Superior temporal gyrus (tissue), 1 donor: ENCODE measurements at regions not wholly inside any gene's neighbourhood (a gene's known extent, or its start where the extent isn't known, plus 50 kb on each side); places are given as distances from the start of the nearest gene placed in this dataset.

Source experiments
- DNase-seq: peaks from one replicate; pipeline ENCODE4 v3.0.0-alpha.2; 2016; ENCODE audit errors: extremely low spot score

- DNase-seq = no peak
Measured at GRCh38 chr10:105549731-105550130, 908.6 kb downstream of the SORCS3 start.

GRCh38 chr10:105545101-105545500 is 904.0 kb downstream of the SORCS3 start:
- no peak for DNase-seq

DNA sequence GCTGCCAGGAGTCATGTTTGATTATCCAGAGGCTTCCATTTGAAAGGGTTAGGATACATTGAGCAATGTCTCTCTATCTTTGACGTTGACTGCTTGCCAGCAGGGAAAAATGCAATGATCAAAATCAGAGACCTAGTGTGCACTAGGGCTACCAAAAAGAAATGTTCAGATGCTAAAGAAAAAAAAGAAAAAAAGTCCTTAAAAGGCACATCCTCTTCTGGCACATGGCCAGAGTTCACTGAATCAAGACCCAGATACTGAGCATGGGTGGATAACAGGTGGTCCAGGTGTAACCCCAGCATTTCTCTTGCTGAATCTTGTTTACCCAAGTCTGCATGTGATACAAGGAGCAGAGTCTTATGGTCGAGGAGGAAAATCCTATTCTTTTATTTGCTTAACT is 899.3 kb downstream of the SORCS3 start:
- no peak for DNase-seq

- DNase-seq = no peak
Measured at GRCh38 chr10:105538874-105539273, 897.8 kb downstream of the SORCS3 start.

- no peak for DNase-seq
Measured at GRCh38 chr10:105535478-105535877, 894.4 kb downstream of the SORCS3 start.

DNA sequence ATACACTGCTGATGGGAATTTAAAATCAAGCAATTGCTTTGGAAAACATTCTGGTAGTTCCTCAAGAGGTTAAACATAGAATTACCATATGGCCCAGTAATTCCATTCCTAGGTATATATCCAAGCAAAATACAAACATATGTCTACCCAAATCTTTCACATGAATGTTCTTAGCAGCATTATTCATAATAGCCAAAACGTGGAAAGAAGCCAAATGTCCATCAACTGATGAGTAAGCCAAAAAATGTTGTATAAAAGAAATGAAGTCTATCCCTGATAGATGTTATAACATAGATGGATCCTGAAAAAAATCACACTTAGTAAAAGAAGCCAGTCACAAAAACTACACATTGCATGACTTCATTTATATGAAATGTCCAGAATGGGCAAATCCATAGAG is 893.0 kb downstream of the SORCS3 start:
- no peak for DNase-seq

- DNase-seq = no peak
Measured at GRCh38 chr10:105516511-105516910, 875.4 kb downstream of the SORCS3 start.

DNA sequence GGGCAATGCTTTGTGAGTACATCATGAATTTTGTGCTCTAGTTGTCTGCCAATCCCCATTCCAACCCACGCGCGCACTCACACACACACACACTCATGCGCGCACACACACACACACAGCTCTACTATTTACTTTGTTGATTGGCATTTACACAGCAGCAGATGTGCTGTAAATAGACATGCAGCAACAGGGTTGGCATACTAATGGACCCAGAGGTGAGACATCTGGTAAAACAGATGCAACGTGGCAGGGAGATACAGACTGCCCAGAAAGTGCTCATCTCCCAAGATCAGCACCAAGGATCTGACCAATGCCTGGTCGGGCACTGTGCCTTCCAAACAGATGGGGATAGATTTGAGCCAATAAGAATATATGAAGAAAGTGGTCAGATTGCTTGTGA is 873.0 kb downstream of the SORCS3 start:
- DNase-seq = no peak

DNA sequence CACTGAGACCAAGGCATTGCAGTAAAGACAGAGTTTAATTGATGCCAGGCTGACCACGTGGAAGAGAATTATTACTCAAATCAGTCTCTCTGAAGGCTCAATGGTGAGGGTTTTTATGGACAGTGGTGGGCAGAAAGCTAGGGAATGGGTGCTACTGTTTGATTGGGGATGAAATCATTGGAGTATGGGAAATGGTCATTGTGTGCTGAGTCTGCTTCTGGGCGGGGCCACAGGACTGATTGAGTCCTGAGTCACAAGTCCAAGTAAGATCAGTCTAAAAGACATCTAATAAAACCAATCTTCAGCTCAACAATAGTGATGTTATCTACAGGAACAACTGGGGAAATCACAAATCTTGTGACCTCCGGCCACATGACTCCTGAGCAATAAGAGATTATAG is 868.4 kb downstream of the SORCS3 start:
- DNase-seq = no peak

DNA sequence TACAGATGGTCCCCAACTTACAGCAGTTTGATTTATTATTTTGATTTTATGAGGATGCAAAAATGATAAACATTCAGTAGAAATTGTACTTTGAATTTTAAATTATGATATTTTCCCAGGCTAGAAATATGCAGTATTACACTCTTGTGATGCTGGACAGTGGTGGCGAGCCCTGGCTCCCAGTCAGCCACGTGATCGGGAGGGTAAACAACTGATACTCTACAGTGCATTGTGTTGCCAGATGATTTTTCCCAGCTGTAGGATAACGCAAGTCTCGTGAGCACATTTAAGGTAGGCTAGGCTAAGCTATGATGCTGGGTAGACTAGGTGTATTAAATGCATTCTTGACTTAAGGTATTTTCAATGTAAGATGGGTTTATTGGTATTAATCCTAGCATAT is 865.2 kb downstream of the SORCS3 start:
- DNase-seq = no peak

GRCh38 chr10:105503714-105504113 is 862.6 kb downstream of the SORCS3 start:
- no peak for DNase-seq

- DNase-seq = no peak
Measured at GRCh38 chr10:105502058-105502457, 861.0 kb downstream of the SORCS3 start.

- no peak for DNase-seq
Measured at GRCh38 chr10:105494944-105495343, 853.9 kb downstream of the SORCS3 start.

- DNase-seq = no peak
Measured at GRCh38 chr10:105494303-105494702, 853.2 kb downstream of the SORCS3 start.

DNA sequence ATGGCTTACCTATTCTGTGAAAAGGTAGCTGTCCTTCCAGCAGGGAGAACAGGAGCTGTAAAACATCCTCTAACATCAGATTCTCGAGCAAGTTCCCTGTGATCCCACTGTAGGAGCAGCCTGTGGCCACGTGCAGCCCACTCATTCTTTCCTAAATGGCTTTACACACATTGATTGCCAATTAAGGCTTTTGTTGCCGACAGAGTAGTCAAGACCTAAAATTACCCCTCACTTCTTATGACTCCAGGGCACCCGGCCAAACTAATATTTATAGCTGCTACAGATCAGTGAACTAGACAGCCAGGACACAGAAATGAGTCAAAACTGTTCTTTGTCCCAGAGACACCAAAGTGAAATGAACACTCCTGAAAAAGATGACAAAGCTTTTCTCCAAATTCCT is 832.1 kb downstream of the SORCS3 start:
- no peak for DNase-seq

DNA sequence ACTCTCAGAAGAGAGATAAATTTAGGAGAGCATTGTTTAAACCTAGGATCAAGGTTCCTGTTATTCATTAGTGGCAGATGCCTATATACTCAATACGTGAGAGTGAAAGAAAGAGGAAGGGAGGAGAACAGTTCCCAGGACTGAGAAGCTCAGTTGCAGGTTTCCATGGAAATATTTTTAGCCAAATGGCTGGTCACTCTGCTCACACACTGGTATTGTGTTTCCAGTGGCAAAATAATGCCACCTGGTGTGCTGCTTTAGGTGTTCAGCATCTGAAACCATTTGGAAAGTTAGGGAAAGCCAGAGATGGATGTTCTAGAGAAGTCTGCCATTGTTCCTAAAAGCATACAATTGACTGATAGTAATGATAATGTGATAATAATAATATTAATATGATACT is 827.7 kb downstream of the SORCS3 start:
- no peak for DNase-seq

GRCh38 chr10:105466521-105466920 is 825.4 kb downstream of the SORCS3 start:
- no peak for DNase-seq

DNA sequence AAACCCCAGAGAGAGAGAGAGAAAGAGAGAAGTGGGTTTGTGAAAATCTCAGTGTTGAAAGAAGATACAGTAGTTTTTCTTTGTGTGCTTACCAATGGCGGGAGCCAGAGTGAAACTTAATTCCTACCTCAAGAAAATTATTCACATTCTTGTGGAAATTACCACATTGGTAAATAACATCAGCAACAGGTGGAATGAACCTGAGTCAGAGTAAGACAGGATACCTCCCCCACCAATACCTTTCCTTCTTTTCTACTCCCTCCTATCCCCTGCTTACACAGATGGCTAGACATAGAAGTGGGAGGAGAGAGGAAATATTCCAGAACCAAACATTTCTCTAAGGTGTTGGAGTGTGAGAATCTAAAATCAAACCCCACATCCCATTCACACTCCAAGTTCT is 793.9 kb downstream of the SORCS3 start:
- no peak for DNase-seq

DNA sequence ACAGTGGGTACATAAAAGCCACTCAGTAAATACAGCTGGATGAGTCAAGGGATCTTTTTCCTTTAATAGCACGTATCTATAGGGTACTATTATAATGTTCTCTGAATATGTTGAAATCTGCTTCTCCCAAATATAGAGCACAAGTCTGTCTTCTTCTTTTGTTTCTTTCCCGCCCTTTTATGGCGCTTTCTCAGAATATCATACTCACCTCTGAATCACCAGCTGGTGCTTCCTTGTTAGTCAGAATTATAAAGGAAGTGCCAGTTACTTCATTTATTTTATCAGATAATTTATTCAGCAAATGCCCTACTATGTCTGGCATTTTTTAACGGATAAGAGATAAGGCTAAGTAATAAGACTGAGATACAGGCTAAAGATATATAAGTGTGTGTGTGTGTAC is 772.9 kb downstream of the SORCS3 start:
- DNase-seq = peak; percentile 26

- DNase-seq = no peak
Measured at GRCh38 chr10:105409370-105409769, 768.3 kb downstream of the SORCS3 start.

DNA sequence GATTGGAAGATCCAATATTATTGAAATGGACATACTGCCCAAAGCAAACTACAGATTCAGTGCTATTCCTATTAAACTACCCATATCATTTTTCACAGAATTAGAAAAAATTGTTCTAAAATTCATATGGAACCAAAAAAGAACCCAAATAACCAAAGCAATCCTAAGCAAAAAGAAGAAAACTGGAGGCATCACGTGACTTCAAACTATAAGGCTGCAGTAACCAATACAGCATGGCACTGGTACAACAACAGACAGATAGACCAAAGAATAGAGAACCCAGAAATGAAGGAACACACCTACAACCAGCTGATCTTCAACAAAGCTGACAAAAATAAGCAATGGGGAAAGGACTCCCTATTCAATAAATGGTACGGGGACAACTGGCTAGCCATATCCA is 765.4 kb downstream of the SORCS3 start:
- DNase-seq = no peak

- no peak for DNase-seq
Measured at GRCh38 chr10:105398202-105398601, 757.1 kb downstream of the SORCS3 start.

- DNase-seq = no peak
Measured at GRCh38 chr10:105391670-105392351, 750.7 kb downstream of the SORCS3 start.

DNA sequence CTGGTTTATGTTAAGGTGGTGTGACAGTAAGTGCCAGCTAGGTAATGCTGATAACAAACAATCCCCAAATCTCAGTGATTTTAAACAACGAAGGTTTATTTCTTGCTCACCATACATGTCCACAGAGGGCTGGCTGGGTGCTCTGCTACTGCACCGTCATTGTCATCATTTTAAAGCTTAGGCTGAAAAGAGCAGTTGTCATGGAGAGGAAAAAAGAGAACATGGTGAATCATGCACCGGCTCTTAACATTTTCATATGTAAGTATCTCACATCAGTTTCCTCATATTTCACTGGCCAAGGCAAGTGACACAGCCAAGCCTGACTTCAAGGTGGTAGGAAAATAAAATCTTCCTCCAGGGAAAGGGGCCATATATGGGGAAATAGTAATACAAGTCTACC is 746.9 kb downstream of the SORCS3 start:
- DNase-seq = no peak
